NCI-H2107 treated with DMSO at 0.1 percent for 48 hours (cell line): ENCODE measurements at regions not wholly inside any gene's neighbourhood (a gene's known extent, or its start where the extent isn't known, plus 50 kb on each side); places are given as distances from the start of the nearest gene placed in this dataset.
A peak's percentile ranks its signal among the peaks of the same experiment; 100 is the strongest.

Experiments
- DNase-seq: peaks from one replicate; lab custom pipeline; 2025; ENCODE audit not compliant: unreplicated experiment; lab: John Stamatoyannopoulos, UW

- DNase-seq, result peak; percentile 6
Observed at GRCh38 chr17:83144421-83145357, 65.3 kb downstream of the METRNL start.

GRCh38 chr17:83145358-83145738 is 65.9 kb downstream of the METRNL start:
- DNase-seq, result no peak

- no peak for DNase-seq
Observed at GRCh38 chr17:83145831-83146230, 66.4 kb downstream of the METRNL start.

GRCh38 chr17:83146347-83146746 is 66.9 kb downstream of the METRNL start:
- no peak for DNase-seq

GRCh38 chr17:83147280-83147679 is 67.9 kb downstream of the METRNL start:
- no peak for DNase-seq

GRCh38 chr17:83148317-83149028 is 69.1 kb downstream of the METRNL start:
- DNase-seq, result no peak

- DNase-seq, result no peak
Observed at GRCh38 chr17:83149029-83149725, 69.8 kb downstream of the METRNL start.

- DNase-seq, result no peak
Observed at GRCh38 chr17:83149761-83150251, 70.4 kb downstream of the METRNL start.

DNA sequence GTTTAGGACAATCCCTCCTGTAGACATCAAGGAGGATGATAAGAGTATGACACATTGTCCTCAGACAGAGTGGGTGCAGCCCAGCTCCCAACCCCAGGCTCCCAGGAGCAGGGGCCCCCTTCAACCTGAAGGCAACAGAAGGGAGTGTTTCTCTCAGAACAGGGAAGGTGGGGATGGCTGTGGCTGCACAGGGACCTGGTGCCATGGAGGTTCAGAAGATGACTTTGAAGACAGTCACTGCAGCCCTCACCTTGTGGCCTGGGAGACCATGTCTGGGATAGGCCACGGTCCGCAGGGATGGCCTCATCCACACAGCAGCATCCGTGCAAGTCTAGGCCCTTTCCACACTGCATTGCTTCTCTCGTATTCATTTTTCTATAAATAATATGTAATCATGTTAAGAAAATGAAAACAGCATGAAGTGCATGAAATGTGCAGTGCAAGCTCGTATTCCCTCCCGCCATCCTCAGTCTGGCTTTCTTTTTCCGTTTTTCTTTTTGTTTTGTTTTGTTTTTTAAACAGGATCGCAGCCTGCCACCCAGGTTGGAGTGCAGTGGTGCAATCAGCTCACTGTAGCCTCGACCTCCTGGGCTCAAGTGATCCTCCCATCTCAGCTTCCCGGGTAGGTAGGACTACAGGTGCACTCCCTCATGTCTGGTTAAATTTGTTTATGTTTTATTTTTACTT is 71.1 kb downstream of the METRNL start:
- no peak for DNase-seq

- no peak for DNase-seq
Observed at GRCh38 chr17:83151056-83151441, 71.6 kb downstream of the METRNL start.

DNA sequence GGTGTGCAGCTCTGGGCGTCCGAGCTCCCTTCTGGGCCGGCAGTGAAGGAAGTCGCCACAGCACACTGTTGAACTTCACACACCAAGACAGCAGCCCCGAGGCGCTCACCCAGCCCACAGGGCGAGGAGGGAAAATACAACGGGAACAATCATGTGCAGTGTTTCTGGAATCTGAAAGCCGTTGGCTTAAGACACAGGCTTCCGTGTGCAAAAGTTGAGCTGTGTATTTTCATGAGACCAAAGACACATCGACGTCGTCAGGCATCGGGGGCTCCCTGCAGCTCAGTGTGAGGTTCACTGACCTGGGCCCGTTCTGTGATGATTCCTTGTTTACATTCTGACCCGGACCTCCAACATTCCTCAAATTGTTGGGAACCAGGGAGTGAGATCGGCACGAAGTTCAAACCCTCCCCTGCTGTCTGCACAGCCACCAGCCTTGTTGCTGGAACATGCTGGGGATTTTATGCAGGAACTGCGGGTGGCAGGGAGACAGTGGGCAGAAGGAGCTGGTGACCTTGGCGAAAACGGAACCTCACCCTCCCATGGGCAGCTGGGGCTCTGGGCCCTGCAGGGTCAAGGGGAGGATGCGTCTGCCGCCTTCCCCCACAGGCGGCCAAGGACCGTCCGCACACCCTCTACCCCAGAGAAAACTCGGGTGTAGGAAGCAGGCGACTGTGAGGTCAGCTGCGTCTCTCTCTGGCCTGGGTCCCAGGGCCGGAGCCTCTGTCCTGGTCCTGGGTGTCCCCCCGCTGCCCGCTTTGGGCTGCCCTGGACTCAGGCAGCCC is 72.2 kb downstream of the METRNL start:
- DNase-seq, result no peak

DNA sequence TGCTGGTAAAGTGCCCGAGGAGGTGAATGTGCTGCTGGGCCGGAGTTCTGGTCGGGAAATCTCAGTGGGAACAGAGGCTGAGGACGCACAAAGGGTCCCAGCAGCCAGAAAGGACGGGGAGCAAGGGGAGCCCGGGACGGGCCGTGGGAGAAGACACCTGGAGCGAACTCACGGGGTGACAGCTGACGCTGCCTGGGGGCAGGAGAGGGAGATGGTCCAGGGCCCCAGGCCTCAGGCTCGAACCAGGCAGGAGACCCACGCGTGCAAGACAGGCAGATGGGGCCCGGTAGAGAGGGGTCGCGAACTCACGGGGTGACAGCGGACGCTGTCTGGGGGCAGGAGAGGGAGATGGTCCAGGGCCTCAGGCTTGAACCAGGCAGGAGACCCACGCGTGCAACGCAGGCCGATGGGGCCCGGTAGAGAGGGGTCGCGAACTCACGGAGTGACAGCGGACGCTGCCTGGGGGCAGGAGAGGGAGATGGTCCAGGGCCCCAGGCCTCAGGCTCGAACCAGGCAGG is 72.9 kb downstream of the METRNL start:
- no peak for DNase-seq

DNA sequence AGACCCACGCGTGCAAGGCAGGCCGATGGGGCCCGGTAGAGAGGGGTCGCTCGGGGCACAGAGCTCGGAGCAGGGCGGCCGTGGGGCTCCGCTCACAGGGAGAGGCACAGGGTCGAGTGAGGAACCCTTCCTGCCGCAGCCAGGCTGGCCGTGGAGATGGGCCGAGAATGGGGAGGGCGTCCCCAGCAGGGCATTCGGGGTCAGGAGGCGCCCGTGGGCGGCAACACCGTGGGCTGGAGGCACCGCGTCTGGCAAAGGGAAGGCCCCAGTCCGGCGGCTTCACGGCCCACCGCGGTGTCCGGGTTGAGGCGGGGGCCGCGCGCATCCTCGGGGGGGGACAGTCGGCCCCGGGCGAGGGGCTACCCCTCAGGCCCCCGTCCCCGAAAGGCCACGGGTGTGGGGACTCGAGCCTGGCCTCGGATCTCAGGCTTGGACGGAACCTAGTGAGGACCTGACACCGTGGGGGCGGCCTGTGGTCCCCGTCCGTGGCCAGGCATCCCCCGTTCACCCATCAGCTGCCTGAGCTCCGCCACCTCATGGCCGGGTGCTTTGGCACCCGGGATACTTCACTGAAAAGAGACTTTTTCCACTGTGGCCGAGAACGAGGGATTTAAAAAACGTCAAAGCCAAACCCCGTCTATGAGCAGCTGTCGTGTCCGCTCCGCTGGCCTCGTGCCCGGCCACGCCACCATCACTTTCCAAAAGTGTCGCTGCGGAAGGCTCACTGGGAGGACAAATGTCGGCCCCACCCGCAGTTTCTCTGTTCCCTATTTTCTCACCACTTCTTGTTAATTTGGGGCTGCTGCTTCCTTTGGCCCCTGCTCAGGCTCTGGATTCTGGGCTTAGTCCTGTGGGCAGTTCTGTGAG is 73.6 kb downstream of the METRNL start:
- no peak for DNase-seq

GRCh38 chr17:83153681-83154310 is 74.4 kb downstream of the METRNL start:
- DNase-seq, result no peak

- no peak for DNase-seq
Observed at GRCh38 chr17:83154311-83155127, 75.1 kb downstream of the METRNL start.

- no peak for DNase-seq
Observed at GRCh38 chr17:83155128-83156121, 76.0 kb downstream of the METRNL start.
